ENCODE measurements at regions not wholly inside any gene's neighbourhood (a gene's known extent, or its start where the extent isn't known, plus 50 kb on each side); places are given as distances from the start of the nearest gene placed in this dataset.
"Not testable (repeated sequence)": the region's sequence is repeated elsewhere in the genome, so short reads cannot be mapped to it uniquely, and the experiment has no call there.

DNA sequence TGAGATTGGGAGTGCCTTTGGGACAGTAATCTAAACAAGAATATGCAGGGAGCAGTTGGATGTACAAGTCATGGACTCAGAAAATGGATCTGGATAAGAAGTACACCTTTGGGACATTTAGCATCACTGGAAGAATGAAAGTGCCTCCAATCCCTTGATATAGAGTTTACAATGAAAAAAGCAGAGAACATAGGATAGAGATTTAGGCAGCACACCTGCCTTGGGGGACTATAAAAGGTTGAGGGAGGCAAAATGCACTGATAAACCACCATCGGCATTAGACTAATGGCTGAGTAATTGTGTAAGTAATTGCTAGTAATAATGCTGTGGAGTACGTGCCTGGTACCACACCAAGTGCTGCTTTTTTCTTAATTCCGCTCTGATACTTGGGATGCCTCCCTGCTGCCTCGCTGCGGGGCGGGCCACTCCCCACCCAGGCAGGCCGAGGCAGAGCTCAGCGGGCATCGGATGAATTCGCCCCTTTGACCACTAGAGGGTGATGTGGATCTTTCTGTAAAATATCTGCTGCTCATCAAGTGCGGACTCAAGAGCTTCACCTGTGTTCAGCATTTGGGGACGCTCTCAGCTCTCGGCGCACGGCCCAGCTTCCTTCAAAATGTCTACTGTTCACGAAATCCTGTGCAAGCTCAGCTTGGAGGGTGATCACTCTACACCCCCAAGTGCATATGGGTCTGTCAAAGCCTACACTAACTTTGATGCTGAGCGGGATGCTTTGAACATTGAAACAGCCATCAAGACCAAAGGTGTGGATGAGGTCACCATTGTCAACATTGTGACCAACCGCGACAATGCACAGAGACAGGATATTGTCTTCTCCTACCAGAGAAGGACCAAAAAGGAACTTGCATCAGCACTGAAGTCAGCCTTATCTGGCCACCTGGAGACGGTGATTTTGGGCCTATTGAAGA, 99.9 kb downstream of the ANKRD18B start:
- DNase-seq (ENCODE audit: low read depth): peak; percentile 62

DNA sequence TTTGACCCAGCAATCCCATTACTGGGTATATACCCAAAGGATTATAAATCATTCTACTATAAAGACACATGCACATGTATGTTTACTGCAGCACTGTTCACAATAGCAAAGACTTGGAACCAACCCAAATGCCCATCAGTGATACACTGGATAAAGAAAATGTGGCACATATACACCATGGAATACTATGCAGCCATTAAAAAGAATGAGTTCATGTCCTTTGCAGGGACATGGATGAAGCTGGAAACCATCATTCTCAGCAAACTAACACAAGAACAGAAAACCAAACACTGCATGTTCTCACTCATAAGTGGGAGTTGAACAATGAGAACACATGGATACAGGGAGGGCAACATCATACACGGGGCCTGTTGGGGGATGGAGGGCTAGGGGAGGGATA, 104.3 kb downstream of the ANKRD18B start:
- DNase-seq (ENCODE audit: low read depth): not testable (repeated sequence)

DNA sequence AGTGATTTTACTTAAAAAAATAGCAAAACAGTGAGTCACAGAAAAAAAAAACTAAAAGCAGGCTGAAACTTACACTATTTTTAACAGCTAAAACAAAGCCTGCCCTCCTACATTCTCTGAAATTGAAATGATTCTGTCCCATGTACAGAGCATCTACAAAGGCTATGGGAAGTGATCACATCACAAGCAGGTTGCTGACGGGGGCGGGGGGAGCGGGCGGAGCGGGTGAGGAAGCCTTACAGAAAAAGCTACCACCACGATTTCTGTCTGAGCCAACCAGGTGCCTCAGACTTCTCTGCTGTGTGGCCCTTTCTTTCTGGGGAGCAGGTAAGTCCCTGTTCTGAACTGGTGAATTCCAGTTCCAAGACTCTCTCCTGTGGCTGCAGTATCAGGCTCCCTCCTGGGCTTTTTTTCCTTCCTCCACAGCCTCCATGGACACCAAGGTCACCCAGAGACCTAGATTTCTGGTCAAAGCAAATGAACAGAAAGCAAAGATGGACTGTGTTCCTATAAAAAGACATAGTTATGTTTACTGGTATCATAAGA, 104.9 kb downstream of the ANKRD18B start:
- DNase-seq (ENCODE audit: low read depth): no peak

DNA sequence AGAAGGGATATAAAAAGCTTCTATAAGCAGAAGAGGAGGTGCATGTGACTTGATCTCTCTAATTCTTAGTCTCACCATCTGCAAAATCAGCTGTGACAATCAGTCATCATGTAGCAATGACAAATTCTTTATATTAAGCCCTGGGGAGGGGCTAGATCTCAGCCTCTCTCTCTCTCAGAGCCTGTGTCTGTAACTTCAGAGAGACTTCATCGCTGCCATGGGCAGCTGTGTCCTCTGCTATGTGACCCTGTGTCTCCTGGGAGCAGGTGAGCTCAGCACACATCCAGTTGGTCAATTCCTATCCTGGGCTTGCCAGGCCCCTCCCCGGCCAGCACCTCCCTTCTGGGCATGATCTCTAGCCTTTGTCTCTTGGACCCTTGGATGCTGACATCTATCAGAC, 109.6 kb downstream of the ANKRD18B start:
- no peak for DNase-seq (ENCODE audit: low read depth)

DNA sequence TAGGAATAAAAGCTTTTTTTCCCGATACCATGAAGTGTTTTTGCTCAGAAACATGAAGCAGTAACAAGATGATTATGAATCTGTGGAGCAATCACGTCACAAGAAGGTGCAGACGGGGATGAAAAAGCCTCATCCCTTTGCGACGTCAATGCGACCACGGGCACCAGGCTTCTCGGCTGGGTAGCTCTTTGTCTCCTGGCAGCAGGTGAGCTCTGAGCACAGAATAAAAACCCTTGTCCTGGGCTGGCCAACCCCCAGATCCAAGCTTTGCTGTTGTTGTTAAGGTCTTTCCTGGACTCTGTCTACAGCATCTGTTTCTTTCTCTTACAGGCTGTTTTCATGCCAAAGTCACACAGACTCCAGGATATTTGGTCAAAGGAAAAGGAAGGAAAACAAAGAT, 113.8 kb downstream of the ANKRD18B start:
- DNase-seq (ENCODE audit: low read depth): no peak

DNA sequence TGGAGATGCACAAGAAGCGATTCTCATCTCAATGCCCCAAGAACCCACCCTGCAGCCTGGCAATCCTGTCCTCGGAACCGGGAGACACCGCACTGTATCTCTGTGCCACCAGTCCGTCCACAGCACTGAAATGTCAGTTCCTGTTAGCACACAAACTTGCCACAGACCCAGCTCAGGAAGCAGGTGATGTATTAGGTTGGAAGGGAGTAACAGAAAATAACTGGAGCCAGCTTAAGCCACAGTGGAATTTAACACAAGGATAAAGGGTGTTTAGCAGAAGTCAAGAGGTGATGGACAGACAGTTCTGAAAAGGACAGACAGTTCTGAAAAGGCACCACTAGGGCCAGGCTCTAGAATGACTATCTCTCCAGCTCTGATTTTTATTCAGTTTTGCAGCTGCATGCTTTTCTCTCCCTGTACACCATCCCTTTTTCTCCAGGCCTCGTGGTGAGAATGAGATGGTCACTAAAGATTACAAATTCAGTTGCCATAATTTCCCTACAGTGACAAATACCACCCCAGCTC, 114.4 kb downstream of the ANKRD18B start:
- DNase-seq (ENCODE audit: low read depth): no peak

DNA sequence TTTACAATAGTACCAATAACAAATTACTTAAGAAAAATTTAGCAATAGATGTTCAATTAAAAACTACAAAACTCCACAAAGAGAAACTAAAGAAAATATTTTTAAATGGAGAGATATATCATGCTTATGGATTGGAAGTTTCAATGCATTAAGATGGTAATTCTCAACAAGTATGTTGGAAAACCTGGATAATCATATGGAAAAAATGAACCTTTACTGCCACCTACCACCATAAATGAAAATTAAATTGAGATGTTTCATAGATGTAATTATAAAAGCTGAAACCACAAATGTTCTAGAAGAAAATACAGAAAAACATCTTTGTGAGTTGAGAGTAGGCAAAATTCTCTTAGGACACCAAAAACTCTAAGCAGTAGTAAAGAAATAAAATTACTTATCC, 121.7 kb downstream of the ANKRD18B start:
- DNase-seq (ENCODE audit: low read depth): no peak

DNA sequence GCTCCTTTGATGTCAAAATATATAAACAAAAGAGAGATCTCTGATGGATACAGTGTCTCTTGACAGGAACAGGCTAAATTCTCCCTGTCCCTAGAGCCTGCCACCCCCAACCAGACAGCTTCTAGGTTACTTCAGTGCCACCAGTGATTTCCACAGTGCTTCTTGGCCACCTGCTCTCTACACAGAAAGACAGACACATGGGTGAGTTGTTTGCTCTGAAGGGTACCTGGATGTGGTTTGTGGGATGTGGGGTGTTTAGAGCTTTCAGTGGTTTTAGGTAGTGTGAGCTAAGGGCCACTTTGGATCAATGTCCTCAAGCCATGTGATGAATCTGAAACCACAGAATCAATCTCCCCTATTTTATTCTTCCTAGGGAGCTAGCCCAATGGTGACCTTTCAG, 125.4 kb downstream of the ANKRD18B start:
- no peak for DNase-seq (ENCODE audit: low read depth)

DNA sequence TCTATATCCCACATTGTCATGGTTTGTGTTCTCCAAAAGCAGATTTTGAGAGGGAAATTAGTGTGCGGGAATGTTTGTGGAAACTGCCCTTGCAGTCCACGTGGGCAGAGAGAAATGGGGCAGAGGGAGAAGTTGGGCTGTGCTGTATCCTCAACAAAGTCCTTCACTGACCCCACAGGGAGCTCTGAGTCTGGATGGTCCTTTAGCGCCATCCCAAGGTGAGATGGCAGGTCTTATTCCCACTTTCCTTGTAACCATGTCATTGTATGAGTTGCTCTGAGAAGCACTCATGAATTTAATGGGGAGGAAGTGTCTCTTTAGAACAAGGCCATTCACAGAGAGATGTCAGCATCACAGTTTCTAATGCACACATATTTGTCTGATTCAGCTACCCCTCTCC, 127.1 kb downstream of the ANKRD18B start:
- DNase-seq (ENCODE audit: low read depth): no peak

DNA sequence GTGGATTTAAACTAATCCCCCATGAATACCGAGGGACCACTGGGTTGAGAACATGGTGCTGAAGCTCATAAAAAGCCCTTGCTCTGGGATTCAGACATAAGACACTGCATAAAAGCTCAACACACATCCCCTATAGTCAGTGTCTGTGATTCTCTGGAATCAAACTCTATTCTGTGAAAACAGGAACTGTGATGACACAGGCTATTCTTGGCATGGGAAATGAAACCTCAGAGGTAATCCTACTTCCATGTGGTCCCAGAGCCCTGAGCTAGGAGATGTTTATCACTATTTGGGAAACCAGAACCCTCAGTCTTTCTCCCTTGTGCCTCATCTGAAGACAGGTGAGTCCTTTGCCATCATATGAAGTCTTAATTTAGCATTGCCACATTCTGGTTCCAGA, 135.4 kb upstream of the PRSS3 start:
- DNase-seq (ENCODE audit: low read depth): no peak

DNA sequence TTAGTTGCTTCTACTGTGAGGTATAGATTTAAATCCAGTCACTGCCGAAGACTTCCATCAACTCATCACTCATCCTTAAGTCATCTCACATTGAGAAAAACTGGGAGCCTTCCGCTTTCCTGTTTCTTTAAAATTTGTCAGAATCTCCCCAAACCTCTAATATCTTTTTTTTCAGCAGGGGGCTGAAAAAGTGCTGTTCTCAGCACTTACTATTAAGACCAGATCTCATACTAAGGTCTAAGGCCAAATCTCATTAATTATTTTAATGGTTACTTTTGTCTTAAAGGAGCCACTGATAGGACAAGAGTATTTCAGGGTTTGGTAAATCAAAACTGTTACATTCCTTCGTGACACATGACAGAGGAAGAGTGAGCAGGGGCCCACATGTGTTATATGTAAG, 134.6 kb upstream of the PRSS3 start:
- no peak for DNase-seq (ENCODE audit: low read depth)

DNA sequence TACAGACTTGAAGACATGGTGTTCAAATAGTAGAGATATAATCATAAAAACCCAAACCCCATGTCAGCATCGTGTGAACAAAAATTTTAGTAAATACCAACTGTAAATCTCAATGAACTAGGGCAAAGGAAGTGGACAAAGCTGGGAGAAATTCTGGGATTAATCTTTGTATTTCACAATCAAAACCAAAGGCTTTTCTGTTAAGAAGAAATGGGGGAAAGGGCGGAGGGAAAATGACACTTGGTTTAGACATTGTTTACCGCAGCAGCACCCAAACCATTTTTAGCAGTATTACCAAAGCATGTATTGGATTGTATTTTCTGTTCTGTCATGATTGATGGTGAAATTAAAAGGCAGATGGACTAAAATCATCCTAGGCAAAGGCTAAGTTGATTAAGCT, 134.2 kb upstream of the PRSS3 start:
- peak; percentile 7 for DNase-seq (ENCODE audit: low read depth)

DNA sequence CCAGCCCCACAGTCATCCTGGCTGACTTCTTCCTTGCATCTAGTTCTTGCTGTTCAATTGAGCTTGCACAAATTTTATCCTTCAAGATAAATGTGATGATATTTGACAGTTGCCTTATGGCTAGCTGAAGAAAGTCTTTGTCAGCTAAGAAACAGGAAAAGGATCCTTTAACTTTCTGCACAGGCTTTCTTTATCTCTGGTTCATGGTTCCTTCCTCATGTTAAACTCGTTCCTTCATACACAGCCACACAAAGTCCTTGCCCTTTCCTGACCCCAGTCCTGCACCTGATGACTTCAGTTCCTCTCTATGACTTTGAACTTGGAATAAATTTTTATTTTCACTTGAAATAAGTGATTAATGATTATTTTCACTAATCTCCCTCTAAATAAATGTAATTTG, 132.5 kb upstream of the PRSS3 start:
- no peak for DNase-seq (ENCODE audit: low read depth)

DNA sequence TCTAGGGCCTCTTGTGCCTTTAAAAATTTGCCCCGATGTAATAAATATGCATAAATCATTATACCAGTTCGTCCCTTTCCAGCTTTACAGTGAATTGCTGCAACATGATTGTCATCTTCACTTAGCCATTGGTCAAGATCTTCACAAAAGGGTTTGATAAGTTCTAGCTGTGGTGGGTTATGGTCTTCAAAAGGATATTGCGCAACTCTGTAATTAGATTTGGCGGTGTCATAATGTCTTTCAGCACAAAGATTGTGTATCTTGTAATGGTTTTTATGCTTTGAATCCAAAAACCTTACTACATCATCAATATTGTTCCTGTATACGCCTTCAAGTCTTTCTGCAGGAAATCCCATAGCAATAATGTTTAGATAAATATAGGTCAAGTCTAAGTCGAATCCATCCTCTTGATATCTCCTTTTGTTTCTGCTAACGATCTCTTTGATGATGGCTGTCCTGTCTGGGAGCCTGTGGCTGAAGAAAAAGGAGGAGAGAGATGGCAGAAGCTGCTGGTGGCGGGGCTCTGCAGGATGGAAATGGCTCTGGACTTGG, 119.1 kb upstream of the PRSS3 start:
- DNase-seq (ENCODE audit: low read depth): not testable (repeated sequence)

DNA sequence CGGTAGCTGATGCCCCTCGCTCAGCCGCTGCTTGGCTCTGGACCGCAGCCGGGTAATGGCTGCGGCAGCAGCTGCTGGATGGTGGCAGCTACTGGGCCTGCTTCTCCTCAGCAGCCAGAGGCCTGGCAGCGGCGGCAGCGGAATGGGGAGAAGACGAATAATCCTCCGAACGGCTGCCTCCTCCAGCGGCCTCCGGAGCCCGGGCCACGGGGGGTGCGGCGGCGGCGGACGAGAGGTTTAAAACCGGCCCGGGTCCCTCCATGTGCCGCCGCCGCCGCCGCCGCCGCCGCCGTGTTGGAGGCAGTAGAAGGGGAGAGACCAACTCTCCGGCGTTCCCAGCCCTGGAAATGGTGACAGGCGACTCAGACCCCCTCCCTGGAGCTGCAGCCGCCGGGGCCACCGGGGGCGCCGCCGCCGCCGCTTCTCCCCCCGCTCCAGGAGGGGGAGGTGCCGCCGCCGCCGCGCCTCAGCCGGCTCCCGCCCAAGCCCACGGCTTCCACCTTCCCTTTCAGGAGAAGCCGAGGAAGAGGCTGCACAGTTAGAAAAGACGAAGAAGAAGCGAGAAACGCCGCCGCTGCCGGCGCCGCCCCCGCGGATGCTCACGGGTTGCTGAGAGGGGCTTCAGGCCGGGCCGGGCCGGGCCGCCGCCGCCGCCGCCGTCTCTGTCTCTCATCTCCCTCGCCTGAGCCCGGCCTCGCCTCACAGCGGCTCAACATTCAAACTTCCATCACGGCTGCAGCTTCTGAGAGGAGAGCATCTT, 118.4 kb upstream of the PRSS3 start:
- DNase-seq (ENCODE audit: low read depth): peak; percentile 10

DNA sequence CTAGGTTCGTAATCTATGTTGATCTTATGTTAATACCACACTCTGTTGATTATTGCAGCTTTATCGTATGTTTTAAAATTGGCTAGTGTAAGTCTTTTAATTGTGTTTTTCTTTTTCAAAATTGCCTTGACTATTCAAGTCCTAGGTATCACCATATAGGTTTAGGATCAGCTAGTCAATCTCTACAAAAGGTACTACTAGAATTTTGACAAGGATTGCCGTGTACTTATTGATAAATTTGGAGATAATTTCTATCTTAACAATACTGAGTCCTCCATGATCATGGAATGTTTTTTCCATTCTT, 117.9 kb upstream of the PRSS3 start:
- DNase-seq (ENCODE audit: low read depth): no peak

DNA sequence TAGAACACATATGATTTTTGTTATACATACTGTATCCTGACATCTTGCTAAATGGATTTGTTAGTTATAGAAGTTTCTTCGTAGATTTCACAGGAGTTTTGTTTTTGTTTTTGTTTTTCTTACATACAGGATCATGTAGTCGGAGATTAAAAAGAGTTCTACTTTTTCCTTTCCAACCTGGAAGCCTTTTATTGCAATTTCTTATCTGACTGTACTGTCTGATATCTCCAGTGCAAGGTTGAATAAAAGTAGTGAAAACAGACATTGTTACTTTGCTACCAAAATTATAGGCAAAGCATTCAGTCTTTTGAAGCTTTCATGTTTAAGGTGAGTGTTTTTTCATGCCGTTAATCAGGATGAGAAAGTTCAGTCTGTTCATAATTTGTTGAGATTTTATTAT, 117.4 kb upstream of the PRSS3 start:
- DNase-seq (ENCODE audit: low read depth): no peak

DNA sequence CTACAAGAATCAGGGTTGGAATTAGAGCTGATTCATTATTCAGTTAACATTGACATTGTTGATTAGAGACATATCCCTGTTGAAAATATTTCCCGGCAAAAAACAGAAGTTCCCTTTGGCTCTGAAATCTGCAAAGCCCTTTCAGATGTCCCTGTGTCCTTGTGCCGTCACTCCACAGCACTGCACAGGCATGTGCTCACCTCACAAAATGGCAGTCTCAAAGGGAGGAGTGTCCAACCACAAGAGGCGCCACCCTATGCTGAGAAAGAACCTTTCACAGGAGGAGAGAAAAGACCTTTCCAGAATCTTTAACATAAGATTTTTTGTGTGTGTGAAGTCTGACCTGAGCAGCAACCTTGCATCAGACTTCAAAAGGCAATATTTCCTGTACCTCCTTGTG, 112.8 kb upstream of the PRSS3 start:
- DNase-seq (ENCODE audit: low read depth): no peak

DNA sequence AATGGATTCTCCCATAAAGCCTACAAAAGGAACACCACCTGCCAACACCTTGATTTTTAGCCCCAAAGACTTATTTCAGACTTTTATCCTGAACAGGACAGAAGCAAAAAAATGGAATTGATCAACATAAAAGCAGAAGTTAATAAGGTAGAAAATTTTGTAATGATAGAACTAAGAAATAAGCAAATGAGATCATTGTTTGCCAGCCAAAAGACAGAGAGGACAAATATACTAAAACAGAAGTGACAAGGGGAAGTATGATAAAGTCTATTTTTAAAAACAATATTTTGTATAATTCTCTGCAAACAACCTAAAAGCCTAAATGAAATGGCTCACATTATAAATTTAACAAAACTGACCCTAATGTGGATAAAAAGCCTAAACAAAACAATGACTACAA, 110.5 kb upstream of the PRSS3 start:
- no peak for DNase-seq (ENCODE audit: low read depth)

DNA sequence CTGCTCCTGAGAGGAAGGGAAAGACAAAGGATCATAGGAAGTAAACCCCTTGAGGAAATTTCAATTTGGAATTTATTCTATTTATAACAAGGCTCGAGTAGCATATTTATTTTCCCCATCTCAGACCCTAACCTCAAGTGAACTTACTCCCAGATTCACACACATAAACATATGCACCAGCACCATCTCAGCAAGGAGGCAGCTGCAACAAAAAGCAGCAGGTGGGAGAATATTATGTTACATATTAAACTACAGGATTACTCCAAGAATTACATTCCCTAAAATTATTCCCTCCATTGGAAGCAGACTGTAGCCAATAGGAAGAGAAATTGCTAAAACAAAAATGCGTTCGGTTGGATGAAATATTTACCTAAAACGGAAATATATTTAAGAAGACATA, 108.4 kb upstream of the PRSS3 start:
- DNase-seq (ENCODE audit: low read depth): no peak

DNA sequence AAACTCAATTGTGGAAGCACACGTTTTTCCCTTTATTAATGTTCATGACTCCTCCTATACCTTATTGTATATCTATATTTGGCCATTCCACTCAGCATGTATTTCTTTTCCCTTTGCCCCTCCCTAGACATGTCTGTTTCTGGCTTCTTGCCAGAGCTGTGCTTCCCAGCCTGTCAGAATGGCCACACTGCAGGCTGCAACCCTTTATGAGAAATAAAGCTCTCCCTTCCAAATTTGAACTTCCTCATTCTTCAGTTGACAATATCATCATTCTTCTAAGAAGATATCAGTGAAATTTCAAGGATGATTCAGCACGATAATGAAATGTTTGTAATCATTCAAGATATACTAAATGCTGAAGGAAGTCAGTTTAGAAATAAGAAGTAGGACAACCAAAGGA, 107.6 kb upstream of the PRSS3 start:
- peak; percentile 0 for DNase-seq (ENCODE audit: low read depth)

DNA sequence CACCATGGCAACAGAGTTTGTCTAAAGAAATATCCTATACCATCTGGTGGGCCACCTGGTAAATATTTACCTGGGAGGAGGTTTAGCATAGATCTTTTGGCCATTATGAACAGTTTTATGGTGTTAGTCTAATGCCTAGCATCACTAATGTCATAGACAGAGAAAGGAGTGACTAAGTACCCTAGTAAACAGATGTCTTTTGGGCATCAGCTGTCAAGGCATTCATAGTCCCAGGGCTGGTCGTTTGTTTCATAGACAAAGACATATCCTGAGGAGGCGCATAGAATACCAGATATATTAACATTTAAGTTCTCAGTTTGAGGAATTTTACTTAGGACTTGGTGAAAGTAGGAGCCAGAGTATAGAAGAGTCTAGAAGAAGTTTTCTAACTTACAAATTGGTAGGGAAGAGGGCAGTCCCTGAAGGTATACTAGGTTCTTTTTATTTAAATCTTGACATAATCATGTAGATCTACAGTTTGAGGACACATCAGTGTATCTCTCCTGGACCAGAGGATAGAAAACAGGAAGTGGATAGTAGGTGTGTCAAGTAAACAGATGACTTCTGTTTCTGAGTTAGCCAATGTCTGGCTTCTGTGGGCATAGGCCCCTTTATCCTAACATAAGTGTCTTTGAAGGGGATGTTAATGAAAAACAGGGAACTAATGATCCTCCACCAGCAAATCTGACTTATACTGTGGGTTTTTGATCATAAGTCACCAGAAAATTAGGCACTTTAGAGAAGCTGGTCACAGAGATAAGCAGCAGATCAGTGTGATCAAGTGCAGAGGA, 105.0 kb upstream of the PRSS3 start:
- DNase-seq (ENCODE audit: low read depth): no peak
